Urinary bladder (tissue), 3 donors: ENCODE measurements at regions not wholly inside any gene's neighbourhood (a gene's known extent, or its start where the extent isn't known, plus 50 kb on each side); places are given as distances from the start of the nearest gene placed in this dataset.
"Not testable (repeated sequence)": the region's sequence is repeated elsewhere in the genome, so short reads cannot be mapped to it uniquely, and the experiment has no call there.

Source experiments
- DNase-seq: peaks from one replicate; pipeline ENCODE4 v3.0.0-alpha.2; 2015; ENCODE audit errors: extremely low spot score
- H3K27ac ChIP-seq: one replicate; pipeline ENCODE4 v1.5.1; 2013; ENCODE audit warnings: low read depth, mild to moderate bottlenecking, moderate library complexity
- H3K36me3 ChIP-seq: one replicate; pipeline ENCODE4 v1.6.1; 2013; ENCODE audit warnings: mild to moderate bottlenecking, moderate library complexity; ENCODE audit not compliant: insufficient read depth
- H3K4me1 ChIP-seq: one replicate; pipeline ENCODE4 v1.6.1; 2013; ENCODE audit warnings: mild to moderate bottlenecking, moderate library complexity; ENCODE audit not compliant: insufficient read depth
- H3K4me3 ChIP-seq: one replicate; pipeline ENCODE4 v1.5.1; 2013; ENCODE audit warnings: low read depth, low read length
- WGBS: extraction: QIAGEN DNeasy Blood & Tissue Kit; methylation state at CpG from one replicate; pipeline ENCODE4 v1.1.7; 2013; 5-methylcytosine and 5-hydroxymethylcytosine counted together
- donor health status: healthy with polysubstance abuse.
- donor health status: healthy.

DNA sequence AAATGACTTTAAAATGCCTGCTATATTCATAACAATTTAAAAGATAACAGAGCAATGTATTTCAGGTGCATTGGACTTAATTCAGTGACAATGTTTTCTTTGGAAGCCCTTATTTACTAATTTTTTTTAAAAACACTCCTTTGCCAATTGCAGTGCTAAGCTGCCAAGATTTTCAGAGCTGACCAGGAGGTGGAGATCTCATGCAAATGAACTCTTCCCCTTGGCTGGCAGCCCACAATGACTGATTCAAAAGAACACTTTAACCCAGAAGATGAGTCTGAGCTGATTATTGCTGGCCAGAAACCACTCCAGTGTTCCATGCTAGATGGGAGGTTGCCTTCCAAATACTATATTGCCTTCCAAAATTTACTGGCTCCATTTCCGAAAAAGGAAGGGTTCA lies 128.3 kb upstream of the CCNH start:
- H3K36me3 ChIP-seq, result no peaks in the 10 kb centered on the region
- DNase-seq, result peak; percentile 82
- 34% methylated on average over 1 of the region's 1 CpG for WGBS
- H3K4me3 ChIP-seq, result no peak overlapping the region
- no peak overlapping the region for H3K27ac ChIP-seq
- no peaks in the 10 kb centered on the region for H3K4me1 ChIP-seq

DNA sequence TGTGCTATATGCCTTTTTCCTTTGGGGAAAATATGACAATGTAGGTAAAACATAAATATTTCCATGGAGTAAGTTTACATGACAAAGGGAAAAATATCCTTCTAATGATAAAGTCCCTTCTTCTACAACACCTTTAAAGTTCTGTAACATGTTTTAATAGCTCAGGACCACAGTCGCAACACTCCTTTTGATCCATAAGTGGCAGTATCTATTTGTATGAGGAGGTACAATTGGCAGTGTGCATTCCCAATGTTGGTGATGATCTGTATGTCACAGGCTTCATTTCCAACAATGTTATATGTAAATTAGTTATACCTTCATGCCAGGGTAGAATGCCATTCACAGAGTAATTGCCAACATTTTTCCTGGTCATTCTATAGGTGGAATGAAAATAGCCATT lies 127.1 kb upstream of the CCNH start:
- Histone ChIP-seq H3K4me3 (no peak overlapping the region), H3K27ac (no peak overlapping the region), H3K4me1 (no peaks in the 10 kb centered on the region), H3K36me3 (no peaks in the 10 kb centered on the region)
- WGBS, result 74% methylated on average over 1 of the region's 1 CpG
- DNase-seq, result no peak

DNA sequence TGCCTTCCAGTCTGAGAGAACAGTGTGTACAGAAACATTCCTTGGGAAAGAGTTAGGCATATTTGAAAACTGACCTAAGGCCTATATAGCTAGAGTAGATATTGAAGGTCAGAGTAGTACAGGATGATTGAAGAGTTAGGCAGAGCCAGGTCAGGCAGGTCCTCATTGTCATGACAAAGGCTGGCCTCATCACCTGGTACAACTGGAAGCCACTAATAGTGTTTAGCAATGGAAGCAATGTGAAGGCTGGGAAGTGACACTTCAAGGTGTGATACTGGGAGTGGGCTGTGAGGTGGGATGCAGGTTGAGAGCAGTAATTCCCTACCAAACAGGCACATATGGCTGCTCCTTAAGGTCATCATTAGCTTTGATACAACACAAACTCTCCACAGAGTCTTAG lies 123.6 kb upstream of the CCNH start:
- DNase-seq, result no peak
- Histone ChIP-seq H3K36me3 (no peaks in the 10 kb centered on the region), H3K27ac (no peak overlapping the region), H3K4me1 (no peaks in the 10 kb centered on the region), H3K4me3 (no peak overlapping the region)

DNA sequence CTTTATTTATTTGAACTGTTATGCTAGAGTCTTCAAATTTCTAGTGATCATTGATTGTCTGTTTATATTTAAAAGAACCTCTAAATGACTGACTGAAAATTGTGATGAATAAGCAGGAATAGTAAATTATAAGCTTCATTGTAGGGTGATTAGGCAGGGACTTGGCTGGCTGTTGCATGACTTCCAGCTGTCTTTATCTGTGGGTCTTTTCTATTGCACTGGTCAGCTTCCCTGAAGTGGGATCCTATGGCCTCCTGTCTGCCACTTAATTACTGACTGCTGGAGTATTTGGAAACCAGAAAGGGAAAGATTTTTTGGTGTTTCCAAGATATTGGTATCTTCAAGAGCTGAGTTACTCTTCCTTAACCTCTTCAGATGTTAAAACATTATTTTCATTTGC lies 123.0 kb upstream of the CCNH start:
- no peak overlapping the region for H3K27ac ChIP-seq
- DNase-seq, result no peak

DNA sequence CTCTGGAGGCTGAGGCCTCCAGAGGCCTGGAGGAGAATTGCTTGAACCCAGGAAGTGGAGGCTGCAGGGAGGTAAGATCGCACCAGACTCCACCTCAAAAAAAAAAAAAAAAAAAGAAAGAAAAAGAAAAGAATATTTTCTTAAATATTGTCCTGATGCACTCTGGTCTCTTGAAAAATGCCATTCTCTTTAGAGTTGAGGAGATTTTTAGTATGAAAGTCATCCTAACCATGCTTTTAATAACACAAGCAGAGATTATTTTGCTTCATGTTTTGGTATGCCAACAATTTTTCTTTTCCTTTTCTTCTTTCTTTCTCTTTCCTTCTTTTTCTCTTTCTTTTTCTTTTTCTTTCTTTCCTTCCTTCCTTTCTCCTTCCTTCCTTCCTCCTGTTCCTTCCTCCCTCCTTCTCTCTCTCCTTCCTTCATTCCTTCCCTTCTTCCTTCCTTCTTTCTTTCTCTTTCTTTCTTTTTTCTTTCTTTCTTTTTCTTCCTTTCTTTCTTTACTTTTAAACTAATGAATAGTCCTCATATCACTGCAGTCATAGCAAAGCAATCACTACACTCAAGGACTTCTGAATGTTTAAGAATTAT lies 116.9 kb upstream of the CCNH start:
- H3K4me3 ChIP-seq, result no peak overlapping the region
- DNase-seq, result no peak
- no peak overlapping the region for H3K27ac ChIP-seq
- WGBS, result 97% methylated on average over 1 of the region's 1 CpG
- no peaks in the 10 kb centered on the region for H3K36me3 ChIP-seq
- no peaks in the 10 kb centered on the region for H3K4me1 ChIP-seq

More for the DNA sequence above, 123.0 kb upstream of the CCNH start:
- H3K36me3 ChIP-seq, result no peaks in the 10 kb centered on the region
- no peaks in the 10 kb centered on the region for H3K4me1 ChIP-seq
- no peak overlapping the region for H3K4me3 ChIP-seq

DNA sequence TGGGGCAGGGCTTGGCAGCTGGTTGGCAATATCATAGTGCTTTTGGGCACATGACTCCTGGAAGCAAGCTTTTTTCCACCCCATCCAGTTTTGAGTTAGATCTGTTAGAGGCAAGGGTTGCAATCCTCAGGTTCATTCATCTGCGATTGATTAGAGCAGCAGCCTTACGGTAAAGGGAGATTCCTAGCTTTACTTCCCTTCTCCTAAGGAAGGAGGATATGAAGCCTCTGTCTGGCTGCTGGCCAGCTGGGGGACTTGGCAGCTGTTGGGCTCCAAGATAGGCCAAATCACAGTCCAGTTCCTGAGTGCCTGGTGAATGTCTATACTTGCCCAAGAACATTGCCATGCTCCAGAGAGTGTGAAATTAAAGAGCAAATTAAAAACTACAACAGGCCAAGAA lies 113.4 kb upstream of the CCNH start:
- no peaks in the 10 kb centered on the region for H3K36me3 ChIP-seq
- H3K27ac ChIP-seq, result no peak overlapping the region
- DNase-seq, result no peak
- H3K4me3 ChIP-seq, result no peak overlapping the region
- 51% methylated on average over 2 of the region's 2 CpGs for WGBS
- H3K4me1 ChIP-seq, result no peaks in the 10 kb centered on the region

DNA sequence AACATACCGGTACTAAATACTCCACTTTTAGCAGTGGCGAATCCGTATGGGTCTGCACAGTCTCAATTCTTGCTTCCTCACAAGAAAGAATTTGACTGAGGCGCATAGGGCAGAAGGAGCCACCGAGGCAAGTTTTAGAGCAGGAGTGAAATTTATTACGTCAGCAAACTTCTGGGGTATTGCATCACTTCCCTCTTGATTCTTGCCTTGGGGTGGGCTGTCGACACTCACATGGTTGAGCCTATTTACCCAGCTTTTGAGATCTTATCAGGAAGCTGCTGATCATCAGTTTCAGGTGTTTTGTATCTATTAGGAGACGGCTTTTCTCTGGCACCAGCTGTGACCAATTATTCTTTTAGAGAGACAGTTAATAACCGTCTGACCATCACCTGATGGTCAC lies 111.5 kb upstream of the CCNH start:
- Histone ChIP-seq H3K27ac (no peak overlapping the region), H3K4me1 (no peaks in the 10 kb centered on the region), H3K4me3 (no peak overlapping the region), H3K36me3 (no peaks in the 10 kb centered on the region)
- 43% methylated on average over 9 of the region's 9 CpGs for WGBS
- DNase-seq, result no peak

DNA sequence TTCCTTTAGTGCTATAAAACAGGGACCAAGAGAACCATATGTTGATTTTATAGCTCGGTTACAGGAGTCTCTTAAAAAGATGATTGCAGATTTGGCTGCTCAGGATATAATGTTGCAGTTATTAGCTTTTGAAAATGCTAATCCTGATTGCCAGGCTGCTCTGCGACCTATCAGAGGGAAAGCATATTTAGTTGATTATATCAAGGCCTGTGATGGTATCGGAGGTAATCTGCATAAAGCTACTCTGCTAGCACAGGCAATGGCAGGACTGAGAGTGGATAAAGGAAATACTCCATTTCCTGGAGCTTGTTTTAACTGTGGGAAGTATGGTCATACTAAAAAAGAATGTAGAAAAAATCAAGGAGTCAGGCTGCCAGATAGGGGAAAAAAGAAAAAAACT lies 99.0 kb upstream of the CCNH start:
- H3K27ac ChIP-seq, H3K4me1 ChIP-seq, DNase-seq, H3K36me3 ChIP-seq, H3K4me3 ChIP-seq: not testable (repeated sequence)
- 53% methylated on average over 3 of the region's 3 CpGs for WGBS

DNA sequence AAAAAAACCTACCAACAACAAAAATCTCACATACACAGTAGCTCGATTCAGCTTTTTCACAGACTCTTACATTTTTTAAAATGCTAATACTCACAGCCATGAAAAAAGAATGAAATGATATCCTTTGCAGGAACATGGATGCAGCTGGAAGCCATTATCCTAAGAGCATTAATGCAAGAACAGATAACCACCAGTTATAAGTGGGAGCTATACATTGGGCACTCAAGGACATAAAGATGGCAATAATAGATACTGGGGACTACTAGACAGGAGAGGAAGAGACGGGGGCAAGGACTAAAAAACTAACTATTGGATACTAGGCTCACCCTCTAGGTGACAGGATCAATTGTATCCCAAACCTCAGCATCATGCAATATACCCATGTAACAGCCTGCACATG lies 90.3 kb upstream of the CCNH start:
- no peak overlapping the region for H3K27ac ChIP-seq
- DNase-seq, result no peak
- WGBS, result 52% methylated on average over 2 of the region's 2 CpGs
- no peaks in the 10 kb centered on the region for H3K36me3 ChIP-seq
- H3K4me3 ChIP-seq, result no peak overlapping the region
- H3K4me1 ChIP-seq, result no peaks in the 10 kb centered on the region

DNA sequence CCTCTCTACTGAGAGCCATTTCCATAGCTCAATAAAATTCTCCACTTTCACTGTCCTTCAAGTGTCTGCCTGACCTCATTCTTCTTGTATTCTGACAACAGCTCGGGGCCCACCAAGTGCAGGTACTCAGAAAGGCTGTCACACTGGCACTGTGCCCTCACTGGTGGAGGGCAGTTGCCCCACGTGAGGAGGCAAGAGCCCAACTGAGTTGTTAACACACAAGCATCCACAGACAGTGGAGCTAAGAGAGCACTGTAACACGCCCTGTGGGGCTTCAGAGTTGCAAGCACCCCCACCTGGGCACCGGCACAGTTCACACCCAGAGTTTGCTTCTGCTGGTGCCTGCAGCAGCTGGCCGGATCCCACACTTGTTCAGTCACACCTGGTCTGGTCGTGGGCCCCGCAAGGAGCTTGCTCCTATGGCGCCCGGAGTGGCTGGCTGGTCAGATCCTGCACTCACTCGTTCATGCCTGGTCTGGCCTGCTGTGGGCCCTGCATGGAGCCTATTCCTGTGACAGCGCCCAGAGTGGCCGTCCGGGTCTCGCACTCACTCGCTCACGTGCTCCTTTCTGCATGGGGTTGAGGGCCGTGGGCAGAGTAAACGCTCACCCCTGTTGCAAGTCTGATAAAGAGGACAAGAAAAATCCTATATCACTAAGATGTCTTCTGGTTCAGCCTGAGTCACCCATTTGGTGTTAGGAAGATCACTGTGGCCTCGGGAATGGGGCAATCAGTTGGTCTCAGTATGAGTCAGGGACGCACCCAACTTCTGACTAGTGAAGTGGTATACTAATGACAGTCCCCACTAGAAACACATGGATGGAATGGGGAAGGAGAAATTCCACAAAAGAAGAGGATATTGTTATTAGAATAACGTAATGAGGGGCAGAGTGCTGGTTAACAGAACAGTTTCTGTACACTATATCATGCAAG lies 87.0 kb upstream of the CCNH start:
- no peak for DNase-seq
- H3K4me3 ChIP-seq, result no peak overlapping the region
- no peaks in the 10 kb centered on the region for H3K4me1 ChIP-seq
- no peak overlapping the region for H3K27ac ChIP-seq
- 85% methylated on average over 21 of the region's 21 CpGs for WGBS
- H3K36me3 ChIP-seq, result no peaks in the 10 kb centered on the region
